Natural killer cell (primary cell): ENCODE measurements at regions not wholly inside any gene's neighbourhood (a gene's known extent, or its start where the extent isn't known, plus 50 kb on each side); places are given as distances from the start of the nearest gene placed in this dataset.

Source experiments
- ATAC-seq, 3 donors: fragments of 150-1000 bp in 2 of 3; fragments of 200-7000 bp in 1 of 3; cut with Tn5 transposase; 1 replicate in 1 of 3; 2 replicates in 2 of 3; pipeline ENCODE4 v1.10.0; 2021; ENCODE audit warnings: mild to moderate bottlenecking in 2 of 3, moderate library complexity in 2 of 3
- DNase-seq, 2 donors: peaks; one replicate each; pipeline versions ENCODE4 v3.0.0 to v3.0.0-alpha.2; 2013 to 2021; ENCODE audit warnings: mixed read lengths in 1 of 2
- H3K27ac ChIP-seq: one replicate; pipeline ENCODE4 v1.5.1; 2013; ENCODE audit warnings: mild to moderate bottlenecking, low read length
- H3K27me3 ChIP-seq: one replicate; pipeline ENCODE4 v1.6.1; 2013; ENCODE audit warnings: low read length; ENCODE audit not compliant: control insufficient read depth, insufficient read depth
- H3K36me3 ChIP-seq: one replicate; pipeline ENCODE4 v1.6.1; 2013; ENCODE audit warnings: low read length; ENCODE audit not compliant: control insufficient read depth, insufficient read depth
- H3K4me1 ChIP-seq: one replicate; pipeline ENCODE4 v1.6.1; 2013; ENCODE audit warnings: low read length; ENCODE audit not compliant: control insufficient read depth, insufficient read depth
- H3K4me3 ChIP-seq: one replicate; pipeline ENCODE4 v1.5.1; 2013; ENCODE audit warnings: low read length
- H3K9me3 ChIP-seq: one replicate; pipeline ENCODE4 v1.6.1; 2013; ENCODE audit warnings: low read length; ENCODE audit not compliant: control insufficient read depth, insufficient read depth
- H3K27ac Mint-ChIP-seq, 2 donors: one replicate each; pipeline ENCODE4 v1.8.0; 2022; ENCODE audit warnings: mild to moderate bottlenecking in 2 of 2, mixed read lengths in 2 of 2, moderate library complexity in 1 of 2
- H3K27me3 Mint-ChIP-seq, 2 donors: one replicate each; pipeline ENCODE4 v1.8.0; 2022; ENCODE audit warnings: low read depth in 2 of 2, mixed read lengths in 2 of 2
- H3K36me3 Mint-ChIP-seq: one replicate; pipeline ENCODE4 v1.8.0; 2022; ENCODE audit warnings: mixed read lengths
- H3K4me1 Mint-ChIP-seq, 2 donors: one replicate each; pipeline ENCODE4 v1.8.0; 2022; ENCODE audit warnings: mixed read lengths in 2 of 2
- H3K4me3 Mint-ChIP-seq: one replicate; pipeline ENCODE4 v1.8.0; 2022; ENCODE audit warnings: mild to moderate bottlenecking, moderate library complexity, mixed read lengths
- H3K9me3 Mint-ChIP-seq, 2 donors: one replicate each; pipeline ENCODE4 v1.8.0; 2022; ENCODE audit warnings: mixed read lengths in 2 of 2
- CTCF ChIP-seq: fragments of 200-600 bp; IDR thresholded peaks from one replicate; pipeline ENCODE4 v1.8.0; 2022; ENCODE audit warnings: antibody characterized with exemption
- WGBS: methylation state at CpG from one replicate; pipeline ENCODE4 v1.1.7; 2013; ENCODE audit warnings: missing lambda C conversion rate; ENCODE audit not compliant: insufficient coverage; 5-methylcytosine and 5-hydroxymethylcytosine counted together
- intact Hi-C: fragments of 100-400 bp; cut with micrococcal nuclease; formaldehyde crosslinking; loops from one replicate; pipeline ENCODE4 v1.14.2; 2022

GRCh38 chr4:53716471-53717063 lies 125.3 kb upstream of the LNX1 start:
- H3K4me3 ChIP-seq, result no peak overlapping the region
- DNase-seq (no peak), ATAC-seq (no peak)
- 62% methylated on average over 6 of the region's 6 CpGs for WGBS
- no peaks in the 10 kb centered on the region for H3K9me3 Mint-ChIP-seq
- no peak overlapping the region for H3K27ac Mint-ChIP-seq
- H3K27me3 ChIP-seq, result no peaks in the 10 kb centered on the region
- intact Hi-C loops, result no loop called here
- no peaks in the 10 kb centered on the region for H3K4me1 ChIP-seq
- no peak overlapping the region for H3K27ac ChIP-seq
- no peak overlapping the region for H3K4me3 Mint-ChIP-seq
- no peaks in the 10 kb centered on the region for H3K4me1 Mint-ChIP-seq
- no peaks in the 10 kb centered on the region for H3K36me3 Mint-ChIP-seq
- peaks cover 13% of the 10 kb centered on the region in 2 donors for H3K27me3 Mint-ChIP-seq
- H3K9me3 ChIP-seq, result no peaks in the 10 kb centered on the region
- no peak for TF ChIP-seq CTCF
- no peaks in the 10 kb centered on the region for H3K36me3 ChIP-seq

GRCh38 chr4:53716011-53716410 lies 124.7 kb upstream of the LNX1 start:
- intact Hi-C loops, result no loop called here
- Mint-ChIP-seq H3K9me3 (no peaks in the 10 kb centered on the region), H3K27me3 (peaks cover 12 to 13% of the 10 kb centered on the region in 2 donors), H3K36me3 (no peaks in the 10 kb centered on the region), H3K4me3 (no peak overlapping the region), H3K4me1 (no peaks in the 10 kb centered on the region), H3K27ac (no peak overlapping the region)
- Histone ChIP-seq H3K4me3 (no peak overlapping the region), H3K4me1 (no peaks in the 10 kb centered on the region), H3K36me3 (no peaks in the 10 kb centered on the region), H3K27me3 (no peaks in the 10 kb centered on the region), H3K9me3 (no peaks in the 10 kb centered on the region), H3K27ac (no peak overlapping the region)
- ATAC-seq, result no peak
- no peak for DNase-seq
- TF ChIP-seq CTCF, result no peak

GRCh38 chr4:53714236-53715140 lies 123.2 kb upstream of the LNX1 start:
- no peaks in the 10 kb centered on the region for H3K4me1 Mint-ChIP-seq
- H3K4me1 ChIP-seq, result no peaks in the 10 kb centered on the region
- no peak for TF ChIP-seq CTCF
- intact Hi-C loops, result no loop called here
- ATAC-seq (no peak), DNase-seq (no peak)
- no peak overlapping the region for H3K4me3 Mint-ChIP-seq
- no peaks in the 10 kb centered on the region for H3K36me3 ChIP-seq
- H3K27ac Mint-ChIP-seq, result no peak overlapping the region
- H3K27me3 Mint-ChIP-seq, result peaks cover 0 to 9% of the 10 kb centered on the region in 2 donors
- no peaks in the 10 kb centered on the region for H3K9me3 ChIP-seq
- H3K4me3 ChIP-seq, result no peak overlapping the region
- H3K27ac ChIP-seq, result no peak overlapping the region
- no peaks in the 10 kb centered on the region for H3K9me3 Mint-ChIP-seq
- no peaks in the 10 kb centered on the region for H3K36me3 Mint-ChIP-seq
- 70% methylated on average over 5 of the region's 6 CpGs for WGBS
- H3K27me3 ChIP-seq, result no peaks in the 10 kb centered on the region
